ENCODE measurements at regions not wholly inside any gene's neighbourhood (a gene's known extent, or its start where the extent isn't known, plus 50 kb on each side); places are given as distances from the start of the nearest gene placed in this dataset.

DNA sequence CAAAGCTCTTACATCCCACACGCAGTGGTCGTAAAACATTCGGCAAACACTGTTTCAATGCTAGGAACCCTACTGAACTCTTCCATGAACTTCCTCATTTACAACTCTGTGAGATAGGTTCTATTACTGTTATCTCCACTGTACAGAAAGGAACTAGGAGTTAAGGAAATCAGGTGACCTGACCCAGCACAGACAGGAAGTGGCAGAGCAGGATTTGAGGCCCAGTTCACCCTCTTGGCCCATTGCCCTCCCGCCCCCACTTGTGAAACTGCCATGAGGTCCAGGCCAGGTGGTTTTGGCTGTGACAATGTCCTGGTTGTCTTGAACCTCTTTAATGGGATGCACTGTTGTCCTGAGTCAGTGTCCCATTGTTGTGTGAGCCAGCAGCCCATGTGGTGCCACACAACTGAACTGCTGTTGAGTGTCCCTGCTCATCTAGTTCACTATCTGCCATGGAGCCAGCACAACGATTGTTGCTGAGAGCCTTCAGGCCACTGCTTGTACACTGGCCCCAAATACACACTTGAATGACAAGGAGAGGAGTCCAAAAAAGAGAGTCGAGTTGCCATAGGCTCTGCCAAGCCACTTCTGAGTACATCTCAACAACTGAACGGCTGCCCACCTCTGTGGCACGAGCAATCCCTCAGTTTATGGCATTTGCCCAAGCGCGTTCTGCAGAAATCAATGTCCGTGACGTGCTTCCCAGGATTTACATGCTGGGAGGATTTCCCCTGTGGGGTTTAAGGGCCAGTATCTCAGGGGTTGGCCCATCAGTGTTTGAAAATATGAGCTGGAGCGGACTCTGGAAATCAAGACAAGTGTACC is 484.6 kb downstream of the TSHZ3 start:
- TF ChIP-seq POLR2A (IDR thresholded peaks at IDR 0.05; ENCODE audit: low read length) = no peak
- TF ChIP-seq, protein P1, sequence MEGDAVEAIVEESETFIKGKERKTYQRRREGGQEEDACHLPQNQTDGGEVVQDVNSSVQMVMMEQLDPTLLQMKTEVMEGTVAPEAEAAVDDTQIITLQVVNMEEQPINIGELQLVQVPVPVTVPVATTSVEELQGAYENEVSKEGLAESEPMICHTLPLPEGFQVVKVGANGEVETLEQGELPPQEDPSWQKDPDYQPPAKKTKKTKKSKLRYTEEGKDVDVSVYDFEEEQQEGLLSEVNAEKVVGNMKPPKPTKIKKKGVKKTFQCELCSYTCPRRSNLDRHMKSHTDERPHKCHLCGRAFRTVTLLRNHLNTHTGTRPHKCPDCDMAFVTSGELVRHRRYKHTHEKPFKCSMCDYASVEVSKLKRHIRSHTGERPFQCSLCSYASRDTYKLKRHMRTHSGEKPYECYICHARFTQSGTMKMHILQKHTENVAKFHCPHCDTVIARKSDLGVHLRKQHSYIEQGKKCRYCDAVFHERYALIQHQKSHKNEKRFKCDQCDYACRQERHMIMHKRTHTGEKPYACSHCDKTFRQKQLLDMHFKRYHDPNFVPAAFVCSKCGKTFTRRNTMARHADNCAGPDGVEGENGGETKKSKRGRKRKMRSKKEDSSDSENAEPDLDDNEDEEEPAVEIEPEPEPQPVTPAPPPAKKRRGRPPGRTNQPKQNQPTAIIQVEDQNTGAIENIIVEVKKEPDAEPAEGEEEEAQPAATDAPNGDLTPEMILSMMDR (IDR thresholded peaks at IDR 0.05) = no peak
- no peak for TF ChIP-seq MYC (IDR thresholded peaks at IDR 0.05; ENCODE audit: borderline replicate concordance, low read length)
- TF ChIP-seq, protein P2, sequence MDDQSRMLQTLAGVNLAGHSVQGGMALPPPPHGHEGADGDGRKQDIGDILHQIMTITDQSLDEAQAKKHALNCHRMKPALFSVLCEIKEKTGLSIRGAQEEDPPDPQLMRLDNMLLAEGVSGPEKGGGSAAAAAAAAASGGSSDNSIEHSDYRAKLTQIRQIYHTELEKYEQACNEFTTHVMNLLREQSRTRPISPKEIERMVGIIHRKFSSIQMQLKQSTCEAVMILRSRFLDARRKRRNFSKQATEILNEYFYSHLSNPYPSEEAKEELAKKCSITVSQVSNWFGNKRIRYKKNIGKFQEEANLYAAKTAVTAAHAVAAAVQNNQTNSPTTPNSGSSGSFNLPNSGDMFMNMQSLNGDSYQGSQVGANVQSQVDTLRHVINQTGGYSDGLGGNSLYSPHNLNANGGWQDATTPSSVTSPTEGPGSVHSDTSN (IDR thresholded peaks at IDR 0.05) = no peak
- no peak for TF ChIP-seq NR3C1 (IDR thresholded peaks at IDR 0.05)
- no peak for TF ChIP-seq CEBPB (IDR thresholded peaks at IDR 0.05)
- no peak for TF ChIP-seq MAZ (IDR thresholded peaks at IDR 0.05; ENCODE audit: borderline replicate concordance, low read depth, low read length)
- TF ChIP-seq, protein P3, sequence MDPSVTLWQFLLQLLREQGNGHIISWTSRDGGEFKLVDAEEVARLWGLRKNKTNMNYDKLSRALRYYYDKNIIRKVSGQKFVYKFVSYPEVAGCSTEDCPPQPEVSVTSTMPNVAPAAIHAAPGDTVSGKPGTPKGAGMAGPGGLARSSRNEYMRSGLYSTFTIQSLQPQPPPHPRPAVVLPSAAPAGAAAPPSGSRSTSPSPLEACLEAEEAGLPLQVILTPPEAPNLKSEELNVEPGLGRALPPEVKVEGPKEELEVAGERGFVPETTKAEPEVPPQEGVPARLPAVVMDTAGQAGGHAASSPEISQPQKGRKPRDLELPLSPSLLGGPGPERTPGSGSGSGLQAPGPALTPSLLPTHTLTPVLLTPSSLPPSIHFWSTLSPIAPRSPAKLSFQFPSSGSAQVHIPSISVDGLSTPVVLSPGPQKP (IDR thresholded peaks at IDR 0.05; ENCODE audit: low read depth, low read length) = no peak
